WTC11 (cell line): ENCODE measurements at regions not wholly inside any gene's neighbourhood (a gene's known extent, or its start where the extent isn't known, plus 50 kb on each side); places are given as distances from the start of the nearest gene placed in this dataset.

Source experiments
- ATAC-seq: fragments of 200-7000 bp; cut with Tn5 transposase; 2 replicates; pipeline ENCODE4 v1.10.0; 2021; ENCODE audit warnings: mild to moderate bottlenecking, moderate library complexity
- CTCF ChIA-PET: fragments of 300-600 bp; sonication (Branson Sonifier 250); formaldehyde crosslinking; loops from one replicate; lab custom pipeline; 2021; ENCODE audit warnings: antibody characterized with exemption; lab: Charles Lee
- POLR2A ChIA-PET: fragments of 350-600 bp; sonication (Branson Sonifier 250); formaldehyde crosslinking; loops from one replicate; lab custom pipeline; 2021; ENCODE audit warnings: antibody characterized with exemption; lab: Charles Lee
- DNase-seq: peaks from one replicate; pipeline ENCODE4 v3.0.0; 2021; ENCODE audit warnings: low spot score
- H3K27ac Mint-ChIP-seq: 2 replicates; pipeline ENCODE4 v1.8.0; 2021; ENCODE audit warnings: mixed read lengths
- H3K27me3 Mint-ChIP-seq: 2 replicates; pipeline ENCODE4 v1.8.0; 2021; ENCODE audit warnings: low read depth, mild to moderate bottlenecking, moderate library complexity, mixed read lengths
- H3K36me3 Mint-ChIP-seq: 2 replicates; pipeline ENCODE4 v1.8.0; 2021; ENCODE audit warnings: mixed read lengths
- H3K4me1 Mint-ChIP-seq: 2 replicates; pipeline ENCODE4 v1.8.0; 2022; ENCODE audit warnings: mixed read lengths
- H3K4me3 Mint-ChIP-seq: 2 replicates; pipeline ENCODE4 v1.8.0; 2021; ENCODE audit warnings: mild to moderate bottlenecking, moderate library complexity, mixed read lengths
- H3K9me3 Mint-ChIP-seq: 2 replicates; pipeline ENCODE4 v1.8.0; 2021; ENCODE audit warnings: mixed read lengths
- EMX1 ChIP-seq: fragments of 250-450 bp; sonication (Bioruptor Pico); IDR thresholded peaks from 2 replicates; pipeline ENCODE4 v1.8.0; 2021; ENCODE audit warnings: mild to moderate bottlenecking
- FOXK1 ChIP-seq: sonication (generic); formaldehyde crosslinking; IDR thresholded peaks from 2 replicates; pipeline ENCODE4 v1.8.0; 2022; ENCODE audit warnings: mild to moderate bottlenecking, moderate library complexity, missing genetic modification reagents
- GRHL2 ChIP-seq: fragments of 250-450 bp; sonication (Bioruptor Pico); IDR thresholded peaks from 2 replicates; pipeline ENCODE4 v1.8.0; 2022; ENCODE audit warnings: mild to moderate bottlenecking, moderate library complexity; ENCODE audit not compliant: insufficient replicate concordance, severe bottlenecking
- JAZF1 ChIP-seq: fragments of 250-450 bp; sonication (Bioruptor Pico); IDR thresholded peaks from 2 replicates; pipeline ENCODE4 v1.9.0; 2021; ENCODE audit warnings: moderate library complexity, mild to moderate bottlenecking, inconsistent platforms
- MXD4 ChIP-seq: fragments of 250-450 bp; sonication (Bioruptor Pico); IDR thresholded peaks from 2 replicates; pipeline ENCODE4 v1.8.0; 2021; ENCODE audit warnings: mild to moderate bottlenecking, moderate library complexity, borderline replicate concordance
- NFATC4 ChIP-seq: fragments of 250-450 bp; sonication (Bioruptor Pico); IDR thresholded peaks from 2 replicates; pipeline ENCODE4 v1.9.0; 2021; ENCODE audit warnings: mild to moderate bottlenecking
- NR1H2 ChIP-seq: sonication (generic); formaldehyde crosslinking; IDR thresholded peaks from 2 replicates; pipeline ENCODE4 v1.9.0; 2021; ENCODE audit warnings: mild to moderate bottlenecking, moderate library complexity, missing genetic modification reagents
- NR2C2 ChIP-seq: sonication (generic); formaldehyde crosslinking; IDR thresholded peaks from 2 replicates; pipeline ENCODE4 v1.8.0; 2022; ENCODE audit warnings: mild to moderate bottlenecking, missing genetic modification reagents
- NR3C1 ChIP-seq: sonication (generic); formaldehyde crosslinking; conservative IDR thresholded peaks from 2 replicates; pipeline ENCODE4 v1.8.1; 2023; ENCODE audit warnings: low read depth, mild to moderate bottlenecking, missing genetic modification reagents
- RELA ChIP-seq: sonication (generic); formaldehyde crosslinking; IDR thresholded peaks from 2 replicates; pipeline ENCODE4 v1.8.1; 2022; ENCODE audit warnings: missing genetic modification reagents, mild to moderate bottlenecking, borderline replicate concordance
- ZBTB21 ChIP-seq: sonication (generic); formaldehyde crosslinking; IDR thresholded peaks from 2 replicates; pipeline ENCODE4 v1.8.1; 2023; ENCODE audit warnings: mild to moderate bottlenecking, missing genetic modification reagents, borderline replicate concordance
- ZNF416 ChIP-seq: fragments of 250-450 bp; sonication (Bioruptor Pico); IDR thresholded peaks from 2 replicates; pipeline ENCODE4 v1.9.0; 2021; ENCODE audit warnings: mild to moderate bottlenecking, inconsistent platforms
- TF ChIP-seq, protein P1 (sequence below): fragments of 250-450 bp; sonication (Bioruptor Pico); IDR thresholded peaks from 2 replicates; pipeline ENCODE4 v1.8.0; 2021; ENCODE audit warnings: mild to moderate bottlenecking
- TF ChIP-seq, protein P2 (sequence below): sonication (generic); formaldehyde crosslinking; IDR thresholded peaks from 2 replicates; pipeline ENCODE4 v1.8.0; 2022; ENCODE audit warnings: missing genetic modification reagents
- TF ChIP-seq, protein P3 (sequence below): sonication (generic); formaldehyde crosslinking; conservative IDR thresholded peaks from 2 replicates; pipeline ENCODE4 v1.8.1; 2022; ENCODE audit warnings: mild to moderate bottlenecking, missing genetic modification reagents
- TF ChIP-seq, protein P4 (sequence below): fragments of 250-450 bp; sonication (Bioruptor Pico); conservative IDR thresholded peaks from 2 replicates; pipeline ENCODE4 v1.9.0; 2021; ENCODE audit warnings: mild to moderate bottlenecking
- TF ChIP-seq, protein P5 (sequence below): fragments of 200-600 bp; IDR thresholded peaks from 2 replicates; pipeline ENCODE4 v1.8.0; 2022; ENCODE audit warnings: antibody characterized with exemption
- TF ChIP-seq, protein P6 (sequence below): sonication (generic); formaldehyde crosslinking; IDR thresholded peaks from 2 replicates; pipeline ENCODE4 v1.8.1; 2022; ENCODE audit warnings: low read depth, missing genetic modification reagents, borderline replicate concordance
- TF ChIP-seq, protein P7 (sequence below): sonication (generic); formaldehyde crosslinking; IDR thresholded peaks from 2 replicates; pipeline ENCODE4 v1.8.0; 2023; ENCODE audit warnings: missing genetic modification reagents
- TF ChIP-seq, protein P8 (sequence below): sonication (generic); formaldehyde crosslinking; IDR thresholded peaks from 2 replicates; pipeline ENCODE4 v1.8.1; 2022; ENCODE audit warnings: missing genetic modification reagents, borderline replicate concordance

DNA sequence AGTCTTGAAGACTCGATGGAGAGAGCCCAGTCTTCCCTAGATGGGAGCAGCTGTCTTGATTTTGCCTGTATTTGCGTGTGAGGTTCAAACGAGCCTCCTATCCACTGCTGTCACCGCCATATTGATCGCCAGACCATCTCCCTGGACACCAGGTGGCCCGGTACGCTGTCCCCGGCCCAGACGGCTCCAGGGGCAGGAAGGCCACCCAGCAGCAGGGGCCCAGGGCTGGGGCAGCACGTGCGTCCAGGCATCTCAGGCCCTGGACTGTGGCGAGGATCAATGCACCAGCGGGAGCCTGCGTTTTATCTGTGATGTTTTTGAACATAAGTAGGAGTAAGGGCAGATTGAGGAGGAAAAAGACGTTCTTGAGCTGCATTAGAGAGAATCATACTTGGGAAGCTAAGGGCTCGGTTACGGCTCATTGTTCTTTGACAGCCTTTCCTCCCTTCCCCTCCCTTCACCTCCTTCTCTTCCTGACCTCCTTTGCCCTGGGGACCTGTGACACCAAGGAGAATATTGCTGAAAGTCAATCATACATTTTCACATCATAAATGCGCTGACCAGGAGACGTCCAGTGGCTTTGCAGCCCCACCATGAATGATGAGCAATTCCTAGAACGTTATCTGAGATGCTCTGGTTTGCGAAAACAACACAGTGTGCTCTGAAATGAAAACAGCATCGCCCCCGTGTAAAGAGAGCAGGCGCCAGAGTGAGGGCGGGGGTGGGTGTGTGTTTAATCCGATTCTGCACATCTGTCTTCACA is 711.2 kb upstream of the SALL3 start:
- POLR2A ChIA-PET = no interaction called here
- H3K36me3 Mint-ChIP-seq = peaks cover 20% of the 10 kb centered on the region

More for the DNA sequence above, 711.2 kb upstream of the SALL3 start:
- TF ChIP-seq, protein P1, sequence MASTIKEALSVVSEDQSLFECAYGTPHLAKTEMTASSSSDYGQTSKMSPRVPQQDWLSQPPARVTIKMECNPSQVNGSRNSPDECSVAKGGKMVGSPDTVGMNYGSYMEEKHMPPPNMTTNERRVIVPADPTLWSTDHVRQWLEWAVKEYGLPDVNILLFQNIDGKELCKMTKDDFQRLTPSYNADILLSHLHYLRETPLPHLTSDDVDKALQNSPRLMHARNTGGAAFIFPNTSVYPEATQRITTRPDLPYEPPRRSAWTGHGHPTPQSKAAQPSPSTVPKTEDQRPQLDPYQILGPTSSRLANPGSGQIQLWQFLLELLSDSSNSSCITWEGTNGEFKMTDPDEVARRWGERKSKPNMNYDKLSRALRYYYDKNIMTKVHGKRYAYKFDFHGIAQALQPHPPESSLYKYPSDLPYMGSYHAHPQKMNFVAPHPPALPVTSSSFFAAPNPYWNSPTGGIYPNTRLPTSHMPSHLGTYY (CRISPR knock-in tag) = no peak
- TF ChIP-seq, protein P2, sequence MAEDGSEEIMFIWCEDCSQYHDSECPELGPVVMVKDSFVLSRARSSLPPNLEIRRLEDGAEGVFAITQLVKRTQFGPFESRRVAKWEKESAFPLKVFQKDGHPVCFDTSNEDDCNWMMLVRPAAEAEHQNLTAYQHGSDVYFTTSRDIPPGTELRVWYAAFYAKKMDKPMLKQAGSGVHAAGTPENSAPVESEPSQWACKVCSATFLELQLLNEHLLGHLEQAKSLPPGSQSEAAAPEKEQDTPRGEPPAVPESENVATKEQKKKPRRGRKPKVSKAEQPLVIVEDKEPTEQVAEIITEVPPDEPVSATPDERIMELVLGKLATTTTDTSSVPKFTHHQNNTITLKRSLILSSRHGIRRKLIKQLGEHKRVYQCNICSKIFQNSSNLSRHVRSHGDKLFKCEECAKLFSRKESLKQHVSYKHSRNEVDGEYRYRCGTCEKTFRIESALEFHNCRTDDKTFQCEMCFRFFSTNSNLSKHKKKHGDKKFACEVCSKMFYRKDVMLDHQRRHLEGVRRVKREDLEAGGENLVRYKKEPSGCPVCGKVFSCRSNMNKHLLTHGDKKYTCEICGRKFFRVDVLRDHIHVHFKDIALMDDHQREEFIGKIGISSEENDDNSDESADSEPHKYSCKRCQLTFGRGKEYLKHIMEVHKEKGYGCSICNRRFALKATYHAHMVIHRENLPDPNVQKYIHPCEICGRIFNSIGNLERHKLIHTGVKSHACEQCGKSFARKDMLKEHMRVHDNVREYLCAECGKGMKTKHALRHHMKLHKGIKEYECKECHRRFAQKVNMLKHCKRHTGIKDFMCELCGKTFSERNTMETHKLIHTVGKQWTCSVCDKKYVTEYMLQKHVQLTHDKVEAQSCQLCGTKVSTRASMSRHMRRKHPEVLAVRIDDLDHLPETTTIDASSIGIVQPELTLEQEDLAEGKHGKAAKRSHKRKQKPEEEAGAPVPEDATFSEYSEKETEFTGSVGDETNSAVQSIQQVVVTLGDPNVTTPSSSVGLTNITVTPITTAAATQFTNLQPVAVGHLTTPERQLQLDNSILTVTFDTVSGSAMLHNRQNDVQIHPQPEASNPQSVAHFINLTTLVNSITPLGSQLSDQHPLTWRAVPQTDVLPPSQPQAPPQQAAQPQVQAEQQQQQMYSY (CRISPR knock-in tag) = no peak
- TF ChIP-seq ZNF416 (CRISPR knock-in tag) = no peak
- no peak for TF ChIP-seq RELA (CRISPR knock-in tag)
- TF ChIP-seq, protein P3, sequence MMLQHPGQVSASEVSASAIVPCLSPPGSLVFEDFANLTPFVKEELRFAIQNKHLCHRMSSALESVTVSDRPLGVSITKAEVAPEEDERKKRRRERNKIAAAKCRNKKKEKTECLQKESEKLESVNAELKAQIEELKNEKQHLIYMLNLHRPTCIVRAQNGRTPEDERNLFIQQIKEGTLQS = no peak
- TF ChIP-seq GRHL2 (CRISPR knock-in tag) = no peak
- TF ChIP-seq, protein P4, sequence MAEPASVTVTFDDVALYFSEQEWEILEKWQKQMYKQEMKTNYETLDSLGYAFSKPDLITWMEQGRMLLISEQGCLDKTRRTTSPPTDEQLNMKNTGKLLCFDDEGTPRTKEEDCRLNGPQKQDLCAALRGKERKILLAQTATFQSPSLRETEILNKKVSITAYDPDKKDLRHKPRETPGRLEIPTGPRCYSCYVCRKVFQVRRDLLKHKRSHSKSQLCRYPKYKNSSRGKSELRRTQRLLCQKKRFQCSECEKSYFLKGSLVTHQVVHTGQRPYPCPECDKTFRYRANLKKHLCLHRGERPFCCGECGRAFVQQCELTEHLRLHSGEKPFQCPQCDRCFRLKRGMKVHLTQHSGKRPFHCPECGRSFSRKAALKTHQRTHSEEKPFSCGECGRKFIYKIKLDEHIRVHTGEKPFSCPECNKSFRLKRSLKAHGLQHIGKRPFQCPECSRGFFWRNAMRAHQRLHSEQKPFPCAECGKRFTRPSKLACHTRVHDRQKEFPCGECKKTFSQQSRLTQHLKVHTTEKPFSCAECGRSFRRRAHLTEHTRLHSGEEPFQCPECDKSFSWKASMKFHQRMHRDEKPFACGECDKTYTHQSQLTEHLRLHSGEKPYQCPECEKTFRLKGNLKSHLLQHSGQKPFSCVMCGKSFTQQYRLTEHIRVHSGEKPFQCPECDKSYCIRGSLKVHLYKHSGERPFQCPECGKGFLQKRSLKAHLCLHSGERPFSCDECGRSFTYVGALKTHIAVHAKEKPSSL (CRISPR knock-in tag) = no peak
- TF ChIP-seq, protein P5, sequence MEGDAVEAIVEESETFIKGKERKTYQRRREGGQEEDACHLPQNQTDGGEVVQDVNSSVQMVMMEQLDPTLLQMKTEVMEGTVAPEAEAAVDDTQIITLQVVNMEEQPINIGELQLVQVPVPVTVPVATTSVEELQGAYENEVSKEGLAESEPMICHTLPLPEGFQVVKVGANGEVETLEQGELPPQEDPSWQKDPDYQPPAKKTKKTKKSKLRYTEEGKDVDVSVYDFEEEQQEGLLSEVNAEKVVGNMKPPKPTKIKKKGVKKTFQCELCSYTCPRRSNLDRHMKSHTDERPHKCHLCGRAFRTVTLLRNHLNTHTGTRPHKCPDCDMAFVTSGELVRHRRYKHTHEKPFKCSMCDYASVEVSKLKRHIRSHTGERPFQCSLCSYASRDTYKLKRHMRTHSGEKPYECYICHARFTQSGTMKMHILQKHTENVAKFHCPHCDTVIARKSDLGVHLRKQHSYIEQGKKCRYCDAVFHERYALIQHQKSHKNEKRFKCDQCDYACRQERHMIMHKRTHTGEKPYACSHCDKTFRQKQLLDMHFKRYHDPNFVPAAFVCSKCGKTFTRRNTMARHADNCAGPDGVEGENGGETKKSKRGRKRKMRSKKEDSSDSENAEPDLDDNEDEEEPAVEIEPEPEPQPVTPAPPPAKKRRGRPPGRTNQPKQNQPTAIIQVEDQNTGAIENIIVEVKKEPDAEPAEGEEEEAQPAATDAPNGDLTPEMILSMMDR = no peak
- TF ChIP-seq NR1H2 (CRISPR knock-in tag) = no peak
- no peak for TF ChIP-seq MXD4 (CRISPR knock-in tag)
- TF ChIP-seq NR3C1 (CRISPR knock-in tag) = no peak
- TF ChIP-seq, protein P6, sequence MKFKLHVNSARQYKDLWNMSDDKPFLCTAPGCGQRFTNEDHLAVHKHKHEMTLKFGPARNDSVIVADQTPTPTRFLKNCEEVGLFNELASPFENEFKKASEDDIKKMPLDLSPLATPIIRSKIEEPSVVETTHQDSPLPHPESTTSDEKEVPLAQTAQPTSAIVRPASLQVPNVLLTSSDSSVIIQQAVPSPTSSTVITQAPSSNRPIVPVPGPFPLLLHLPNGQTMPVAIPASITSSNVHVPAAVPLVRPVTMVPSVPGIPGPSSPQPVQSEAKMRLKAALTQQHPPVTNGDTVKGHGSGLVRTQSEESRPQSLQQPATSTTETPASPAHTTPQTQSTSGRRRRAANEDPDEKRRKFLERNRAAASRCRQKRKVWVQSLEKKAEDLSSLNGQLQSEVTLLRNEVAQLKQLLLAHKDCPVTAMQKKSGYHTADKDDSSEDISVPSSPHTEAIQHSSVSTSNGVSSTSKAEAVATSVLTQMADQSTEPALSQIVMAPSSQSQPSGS (CRISPR knock-in tag) = no peak
- TF ChIP-seq, protein P7, sequence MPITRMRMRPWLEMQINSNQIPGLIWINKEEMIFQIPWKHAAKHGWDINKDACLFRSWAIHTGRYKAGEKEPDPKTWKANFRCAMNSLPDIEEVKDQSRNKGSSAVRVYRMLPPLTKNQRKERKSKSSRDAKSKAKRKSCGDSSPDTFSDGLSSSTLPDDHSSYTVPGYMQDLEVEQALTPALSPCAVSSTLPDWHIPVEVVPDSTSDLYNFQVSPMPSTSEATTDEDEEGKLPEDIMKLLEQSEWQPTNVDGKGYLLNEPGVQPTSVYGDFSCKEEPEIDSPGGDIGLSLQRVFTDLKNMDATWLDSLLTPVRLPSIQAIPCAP (CRISPR knock-in tag) = no peak
- TF ChIP-seq, protein P8, sequence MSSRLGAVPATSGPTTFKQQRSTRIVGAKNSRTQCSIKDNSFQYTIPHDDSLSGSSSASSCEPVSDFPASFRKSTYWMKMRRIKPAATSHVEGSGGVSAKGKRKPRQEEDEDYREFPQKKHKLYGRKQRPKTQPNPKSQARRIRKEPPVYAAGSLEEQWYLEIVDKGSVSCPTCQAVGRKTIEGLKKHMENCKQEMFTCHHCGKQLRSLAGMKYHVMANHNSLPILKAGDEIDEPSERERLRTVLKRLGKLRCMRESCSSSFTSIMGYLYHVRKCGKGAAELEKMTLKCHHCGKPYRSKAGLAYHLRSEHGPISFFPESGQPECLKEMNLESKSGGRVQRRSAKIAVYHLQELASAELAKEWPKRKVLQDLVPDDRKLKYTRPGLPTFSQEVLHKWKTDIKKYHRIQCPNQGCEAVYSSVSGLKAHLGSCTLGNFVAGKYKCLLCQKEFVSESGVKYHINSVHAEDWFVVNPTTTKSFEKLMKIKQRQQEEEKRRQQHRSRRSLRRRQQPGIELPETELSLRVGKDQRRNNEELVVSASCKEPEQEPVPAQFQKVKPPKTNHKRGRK (CRISPR knock-in tag) = no peak
- TF ChIP-seq NFATC4 (CRISPR knock-in tag) = no peak
- TF ChIP-seq JAZF1 (CRISPR knock-in tag) = no peak
- TF ChIP-seq NR2C2 (CRISPR knock-in tag) = no peak
- TF ChIP-seq EMX1 = no peak
- TF ChIP-seq ZBTB21 (CRISPR knock-in tag) = no peak
- TF ChIP-seq FOXK1 (CRISPR knock-in tag) = no peak
- Mint-ChIP-seq H3K4me1 (no peaks in the 10 kb centered on the region), H3K27me3 (no peaks in the 10 kb centered on the region), H3K4me3 (no peak overlapping the region), H3K9me3 (peaks cover 52% of the 10 kb centered on the region), H3K27ac (no peak overlapping the region)
- no peak for ATAC-seq
- DNase-seq = no peak
- CTCF ChIA-PET = no interaction called here
